Stomach (tissue), 8 donors: ENCODE measurements at regions not wholly inside any gene's neighbourhood (a gene's known extent, or its start where the extent isn't known, plus 50 kb on each side); places are given as distances from the start of the nearest gene placed in this dataset.

ENCODE experiments used
- DNase-seq, 2 donors: peaks; one replicate each; pipeline versions ENCODE4 v3.0.0 to v3.0.0-alpha.2; 2013 to 2019
- H3K27ac ChIP-seq, 5 donors: fragments of 200-600 bp in 4 of 5; sonication (generic) in 4 of 5; one replicate each; pipeline ENCODE4 v1.5.1; 2013 to 2019; ENCODE audit warnings: mild to moderate bottlenecking in 1 of 5, moderate library complexity in 1 of 5
- H3K27me3 ChIP-seq, 3 donors: fragments of 200-600 bp; sonication (generic); one replicate each; pipeline ENCODE4 v1.5.1; 2017 to 2019; ENCODE audit warnings: mixed run types in 1 of 3
- H3K36me3 ChIP-seq, 4 donors: fragments of 200-600 bp; sonication (generic); 1 replicate in 3 of 4; 2 replicates in 1 of 4; pipeline ENCODE4 v1.5.1; 2016 to 2019
- H3K4me1 ChIP-seq, 4 donors: fragments of 200-600 bp; sonication (generic); one replicate each; pipeline ENCODE4 v1.5.1; 2016 to 2019
- H3K4me3 ChIP-seq, 4 donors: fragments of 200-600 bp; sonication (generic) in 3 of 4; one replicate each; pipeline ENCODE4 v1.5.1; 2016 to 2019; ENCODE audit warnings: mild to moderate bottlenecking in 1 of 4
- H3K9me3 ChIP-seq, 4 donors: fragments of 200-600 bp; sonication (generic); one replicate each; pipeline ENCODE4 v1.5.1; 2016 to 2019
- CTCF ChIP-seq, 7 experiments: fragments of 450-650 bp in 4 of 7; fragments of 200-600 bp in 3 of 7; sonication (generic) in 3 of 7; IDR thresholded peaks; one replicate each; pipeline ENCODE4 v1.5.1; 2016 to 2019; ENCODE audit warnings: antibody characterized with exemption in 7 of 7, control low read depth in 2 of 7, mild to moderate bottlenecking in 1 of 7
- EP300 ChIP-seq: sonication (generic); formaldehyde crosslinking; IDR thresholded peaks from one replicate; pipeline ENCODE4 v1.6.1; 2017; ENCODE audit warnings: antibody characterized with exemption
- POLR2A ChIP-seq, 4 donors: fragments of 450-650 bp; IDR thresholded peaks; one replicate each; pipeline ENCODE4 v1.6.1; 2016; ENCODE audit warnings: antibody characterized with exemption in 4 of 4, control low read depth in 2 of 4, mild to moderate bottlenecking in 1 of 4, moderate library complexity in 1 of 4
- POLR2AphosphoS5 ChIP-seq, 3 donors: sonication (generic); formaldehyde crosslinking; IDR thresholded peaks; one replicate each; pipeline ENCODE4 v1.6.1; 2016; ENCODE audit warnings: antibody characterized with exemption in 3 of 3
- WGBS, 5 donors: extraction: QIAGEN DNeasy Blood & Tissue Kit in 3 of 5; methylation state at CpG; one replicate each; pipeline versions ENCODE4 v1.1.5 to v1.1.7; 2013 to 2018; 5-methylcytosine and 5-hydroxymethylcytosine counted together
- intact Hi-C: fragments of 100-400 bp; cut with DNase I; formaldehyde crosslinking; loops from one replicate; pipeline ENCODE4 v1.15.1; 2023; ENCODE audit warnings: low total_unique reads
- donor health status: healthy with polysubstance abuse.
- donor health status: Bipolar disorder and iron deficiency.
- donor health status: healthy.

- no peak overlapping the region for H3K27ac ChIP-seq
- peaks cover 0 to 16% (median 0%) of the 10 kb centered on the region in 3 donors for H3K27me3 ChIP-seq
- no peak for TF ChIP-seq EP300
- no peak for TF ChIP-seq CTCF (IDR thresholded peaks at IDR 0.05)
- TF ChIP-seq POLR2AphosphoS5 (IDR thresholded peaks at IDR 0.05) = no peak
- TF ChIP-seq POLR2A (IDR thresholded peaks at IDR 0.05) = no peak
- no peaks in the 10 kb centered on the region for H3K9me3 ChIP-seq
- no peak for DNase-seq
- WGBS, 5 donors = 69 to 81% (median 77%) methylated on average over 3 of the region's 3 CpGs
- intact Hi-C loops = no loop called here
- H3K4me3 ChIP-seq = no peak overlapping the region
- H3K4me1 ChIP-seq = peaks cover 0 to 20% (median 3%) of the 10 kb centered on the region in 4 donors
- H3K36me3 ChIP-seq = no peaks in the 10 kb centered on the region
Measured at GRCh38 chr5:17399931-17400330, 98.1 kb upstream of the TAF11L2 start.

DNA sequence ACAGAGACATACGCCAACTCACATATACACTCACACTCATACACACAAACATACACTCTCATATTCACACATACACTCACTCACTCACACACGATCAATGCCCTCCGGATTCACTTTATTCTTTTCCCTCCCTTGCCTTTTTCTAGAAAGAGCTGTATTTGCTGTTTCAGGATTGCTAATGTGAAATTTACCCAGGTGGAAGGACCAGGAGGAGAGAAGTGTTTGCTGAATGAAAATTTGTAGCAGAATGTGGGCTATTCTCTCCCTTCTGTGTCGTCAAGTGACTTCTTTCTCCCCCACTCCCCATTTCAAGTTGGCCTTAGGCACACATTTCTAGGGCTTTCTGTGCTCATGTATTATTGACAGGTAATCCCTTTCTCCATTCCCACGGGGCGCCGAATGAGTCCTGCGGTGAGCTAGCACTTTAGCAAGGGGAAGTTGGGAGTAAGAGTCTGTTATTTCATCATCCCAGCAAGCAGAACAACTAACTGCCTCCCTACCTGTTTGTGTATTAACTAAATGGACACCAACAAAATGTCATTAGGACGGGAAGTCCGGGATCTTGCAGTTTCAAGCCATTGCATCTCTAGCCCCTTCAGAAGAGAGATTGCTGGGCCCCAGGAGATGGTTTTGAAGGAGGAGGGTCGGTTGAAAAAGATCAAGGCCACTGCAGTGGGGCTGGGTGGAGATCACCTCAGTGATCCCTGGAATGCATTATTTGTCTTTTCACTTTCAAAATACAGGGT is 97.1 kb upstream of the TAF11L2 start:
- WGBS, 5 donors = 61 to 70% (median 68%) methylated on average over 11 of the region's 11 CpGs
- no peaks in the 10 kb centered on the region for H3K36me3 ChIP-seq
- TF ChIP-seq POLR2AphosphoS5 (IDR thresholded peaks at IDR 0.05) (no peak), EP300 (no peak), CTCF (IDR thresholded peaks at IDR 0.05) (no peak), POLR2A (IDR thresholded peaks at IDR 0.05) (no peak)
- H3K4me1 ChIP-seq = peaks cover 0 to 20% (median 3%) of the 10 kb centered on the region in 4 donors
- intact Hi-C loops = no loop called here
- H3K27me3 ChIP-seq = peaks cover 0 to 16% (median 0%) of the 10 kb centered on the region in 3 donors
- DNase-seq = no peak
- H3K4me3 ChIP-seq = no peak overlapping the region
- no peaks in the 10 kb centered on the region for H3K9me3 ChIP-seq
- H3K27ac ChIP-seq = no peak overlapping the region

DNA sequence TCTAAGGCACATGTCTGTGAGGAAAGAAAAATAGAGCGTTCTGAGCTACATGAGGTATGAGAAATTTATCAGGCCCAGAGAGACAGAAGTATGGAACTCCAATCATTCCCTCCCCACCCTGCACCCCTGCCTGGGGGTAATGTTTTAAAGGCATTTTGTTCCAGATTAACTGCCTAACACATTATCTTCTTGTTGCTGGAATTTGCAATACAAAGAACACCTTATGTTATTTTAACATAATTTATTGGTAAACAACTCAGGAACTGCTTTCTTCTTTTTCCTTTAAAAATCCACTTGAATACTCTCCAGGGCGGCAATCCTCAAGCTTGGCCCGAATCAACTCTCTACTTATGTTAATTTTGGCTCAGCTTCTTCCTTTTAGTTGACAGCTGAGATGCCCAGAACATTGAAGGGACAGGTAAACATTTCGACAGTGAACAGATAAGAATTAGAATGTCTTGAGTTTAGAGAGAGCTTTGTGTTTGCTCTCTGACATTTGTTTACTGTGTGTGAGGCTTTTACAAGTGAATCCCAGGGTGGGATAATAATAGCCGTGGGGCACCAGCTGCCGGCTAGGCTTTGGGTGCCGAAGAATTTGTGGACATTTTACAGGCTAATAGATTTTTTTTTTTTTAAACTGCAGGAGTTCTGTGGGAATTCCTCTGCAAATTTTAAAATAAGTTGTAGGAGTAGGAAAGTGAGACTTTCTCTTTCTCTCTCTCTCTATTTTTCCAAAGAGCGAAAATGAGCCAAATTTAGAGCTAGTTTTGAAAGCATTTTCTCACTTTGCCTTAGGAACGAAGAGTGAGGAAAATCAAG is 96.4 kb upstream of the TAF11L2 start:
- no peak overlapping the region for H3K4me3 ChIP-seq
- H3K27me3 ChIP-seq = peaks cover 0 to 16% (median 0%) of the 10 kb centered on the region in 3 donors

GRCh38 chr5:17402289-17403121 is 95.5 kb upstream of the TAF11L2 start:
- 31 to 39% (median 33%) methylated on average over 10 of the region's 10 CpGs for whole genome bisulfite sequencing, 5 donors
- intact Hi-C loops = no loop called here
- H3K27me3 ChIP-seq = peaks cover 0 to 16% (median 0%) of the 10 kb centered on the region in 3 donors
- no peaks in the 10 kb centered on the region for H3K9me3 ChIP-seq
- H3K4me1 ChIP-seq = peaks cover 0 to 20% (median 3%) of the 10 kb centered on the region in 4 donors
- no peak for TF ChIP-seq EP300
- no peak for TF ChIP-seq CTCF (IDR thresholded peaks at IDR 0.05)
- TF ChIP-seq POLR2AphosphoS5 (IDR thresholded peaks at IDR 0.05) = no peak
- TF ChIP-seq POLR2A (IDR thresholded peaks at IDR 0.05) = no peak
- H3K27ac ChIP-seq = no peak overlapping the region
- no peaks in the 10 kb centered on the region for H3K36me3 ChIP-seq
- no peak for DNase-seq
- no peak overlapping the region for H3K4me3 ChIP-seq

More for the DNA sequence above, 96.4 kb upstream of the TAF11L2 start:
- TF ChIP-seq POLR2A (IDR thresholded peaks at IDR 0.05) = no peak
- 27 to 35% (median 31%) methylated on average over 9 of the region's 9 CpGs for WGBS, 5 donors
- Histone ChIP-seq H3K36me3 (no peaks in the 10 kb centered on the region), H3K4me1 (peaks cover 0 to 20% (median 3%) of the 10 kb centered on the region in 4 donors), H3K27ac (no peak overlapping the region), H3K9me3 (no peaks in the 10 kb centered on the region)
- no peak for DNase-seq
- intact Hi-C loops = no loop called here
